ENCODE measurements at regions not wholly inside any gene's neighbourhood (a gene's known extent, or its start where the extent isn't known, plus 50 kb on each side); places are given as distances from the start of the nearest gene placed in this dataset.

DNA sequence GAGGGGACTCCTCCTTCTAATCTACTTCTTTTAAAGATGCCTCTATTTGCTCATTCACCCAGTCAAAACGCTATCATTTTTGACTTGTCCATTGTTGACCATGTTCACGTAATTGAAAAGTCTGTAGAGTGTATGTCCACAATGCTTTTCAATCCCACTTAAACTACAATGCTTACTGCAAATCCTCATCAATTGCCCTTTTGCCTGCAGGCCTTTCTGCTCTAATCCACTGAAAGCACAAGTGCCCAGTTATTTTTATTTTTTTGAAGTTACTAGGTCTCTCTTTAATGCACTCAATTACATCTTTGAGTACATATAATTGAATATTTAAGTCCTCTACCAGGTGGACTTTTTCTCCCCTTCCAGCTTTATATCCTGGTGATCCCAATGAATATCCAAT lies 437.4 kb downstream of the PDGFC start:
- no peak for TF ChIP-seq POLR2A (IDR thresholded peaks at IDR 0.05; ENCODE audit: low read depth, low read length)
- no peak for TF ChIP-seq TAF1 (IDR thresholded peaks at IDR 0.05; ENCODE audit: borderline replicate concordance, low read depth, low read length)
- TF ChIP-seq POLR2AphosphoS5 (IDR thresholded peaks at IDR 0.05; ENCODE audit: low read depth, low read length) = no peak
